ELF-1 (cell line): ENCODE measurements at regions not wholly inside any gene's neighbourhood (a gene's known extent, or its start where the extent isn't known, plus 50 kb on each side); places are given as distances from the start of the nearest gene placed in this dataset.

Experiments used
- DNase-seq: peaks from one replicate; pipeline ENCODE4 v3.0.0-alpha.2; 2016; ENCODE audit warnings: low read depth, low spot score

- DNase-seq = peak; percentile 21
Measured at GRCh38 chr2:118473846-118474540, 373.5 kb downstream of the EN1 start.

- DNase-seq = no peak
Measured at GRCh38 chr2:118473241-118473640, 374.2 kb downstream of the EN1 start.

GRCh38 chr2:118470297-118470696 lies 377.2 kb downstream of the EN1 start:
- DNase-seq = no peak

- no peak for DNase-seq
Measured at GRCh38 chr2:118469103-118469502, 378.3 kb downstream of the EN1 start.

- no peak for DNase-seq
Measured at GRCh38 chr2:118464546-118465265, 376.4 kb downstream of the INSIG2 start.

- DNase-seq = no peak
Measured at GRCh38 chr2:118464046-118464445, 375.8 kb downstream of the INSIG2 start.

GRCh38 chr2:118460425-118460824 lies 372.2 kb downstream of the INSIG2 start:
- DNase-seq = no peak

GRCh38 chr2:118459426-118459825 lies 371.2 kb downstream of the INSIG2 start:
- DNase-seq = no peak

GRCh38 chr2:118457951-118458350 lies 369.7 kb downstream of the INSIG2 start:
- DNase-seq = no peak

GRCh38 chr2:118449401-118449800 lies 361.1 kb downstream of the INSIG2 start:
- no peak for DNase-seq

- no peak for DNase-seq
Measured at GRCh38 chr2:118443596-118443995, 355.3 kb downstream of the INSIG2 start.

GRCh38 chr2:118442996-118443553 lies 354.8 kb downstream of the INSIG2 start:
- DNase-seq = no peak

GRCh38 chr2:118442046-118442445 lies 353.8 kb downstream of the INSIG2 start:
- DNase-seq = no peak

- no peak for DNase-seq
Measured at GRCh38 chr2:118440404-118441098, 352.3 kb downstream of the INSIG2 start.

- no peak for DNase-seq
Measured at GRCh38 chr2:118437501-118437900, 349.2 kb downstream of the INSIG2 start.

- no peak for DNase-seq
Measured at GRCh38 chr2:118431997-118432396, 343.7 kb downstream of the INSIG2 start.

- DNase-seq = no peak
Measured at GRCh38 chr2:118431586-118431985, 343.3 kb downstream of the INSIG2 start.

GRCh38 chr2:118431165-118431517 lies 342.9 kb downstream of the INSIG2 start:
- no peak for DNase-seq

GRCh38 chr2:118430510-118431164 lies 342.4 kb downstream of the INSIG2 start:
- DNase-seq = no peak

GRCh38 chr2:118425191-118425590 lies 336.9 kb downstream of the INSIG2 start:
- no peak for DNase-seq

- no peak for DNase-seq
Measured at GRCh38 chr2:118423776-118424175, 335.5 kb downstream of the INSIG2 start.

- DNase-seq = no peak
Measured at GRCh38 chr2:118421648-118422047, 333.4 kb downstream of the INSIG2 start.
